IMR-90 (cell line): ENCODE measurements at regions not wholly inside any gene's neighbourhood (a gene's known extent, or its start where the extent isn't known, plus 50 kb on each side); places are given as distances from the start of the nearest gene placed in this dataset.

Experiments used
- ATAC-seq: fragments of 200-7000 bp; cut with Tn5 transposase; 2 replicates; pipeline ENCODE4 v1.9.1; 2020; ENCODE audit warnings: low read depth, mild to moderate bottlenecking, moderate library complexity
- BruUV-seq: library from RNA; stranded (reverse); fragments of 400-500 nt; replicated peaks from 2 replicates; lab custom pipeline; 2021; lab: Mats Ljungman, UMichigan
- CTCF ChIA-PET: fragments of 300-600 bp; formaldehyde crosslinking; extraction: SDS; loops from one replicate; lab custom pipeline; 2021; ENCODE audit warnings: antibody characterized with exemption; lab: Yijun Ruan, JAX
- POLR2A ChIA-PET: fragments of 300-600 bp; sonication (Branson Sonifier 250); formaldehyde crosslinking; loops from one replicate; lab custom pipeline; 2022; ENCODE audit warnings: antibody characterized with exemption; ENCODE audit not compliant: unreplicated experiment; lab: Charles Lee
- DNase-seq: peaks from one replicate; pipeline ENCODE4 v3.0.0; 2013
- H2AFZ ChIP-seq: replicated peaks from 2 replicates; pipeline ENCODE3; 2013; ENCODE audit warnings: low read length, mild to moderate bottlenecking; ENCODE audit not compliant: poor library complexity
- H2AK5ac ChIP-seq: 2 replicates; pipeline ENCODE4 v1.6.1; 2013; ENCODE audit warnings: low read depth, low read length, inconsistent platforms
- H2AK9ac ChIP-seq: replicated peaks from 2 replicates; pipeline ENCODE3; 2013; ENCODE audit warnings: mild to moderate bottlenecking, low read depth, low read length, moderate library complexity; ENCODE audit not compliant: poor library complexity
- H2BK120ac ChIP-seq: 2 replicates; pipeline ENCODE4 v1.6.1; 2013; ENCODE audit warnings: low read depth, low read length, inconsistent platforms
- H2BK15ac ChIP-seq: 3 replicates; pipeline ENCODE4 v1.6.1; 2013; ENCODE audit warnings: low read depth, low read length, inconsistent platforms
- H2BK20ac ChIP-seq: 2 replicates; pipeline ENCODE4 v1.6.1; 2013; ENCODE audit warnings: low read depth, mild to moderate bottlenecking, inconsistent platforms, low read length, moderate library complexity
- H2BK5ac ChIP-seq: 2 replicates; pipeline ENCODE4 v1.6.1; 2013; ENCODE audit warnings: mild to moderate bottlenecking, low read depth, low read length, inconsistent platforms; ENCODE audit not compliant: poor library complexity, severe bottlenecking
- H3K14ac ChIP-seq: replicated peaks from 2 replicates; pipeline ENCODE4 v1.6.1; 2013; ENCODE audit warnings: low read depth, low read length, inconsistent platforms
- H3K18ac ChIP-seq: 2 replicates; pipeline ENCODE4 v1.6.1; 2013; ENCODE audit warnings: low read depth, low read length, control low read depth
- H3K23ac ChIP-seq: 2 replicates; pipeline ENCODE4 v1.6.1; 2013; ENCODE audit warnings: low read depth, low read length, inconsistent platforms
- H3K27ac ChIP-seq: 2 replicates; pipeline ENCODE4 v1.5.1; 2013; ENCODE audit warnings: mild to moderate bottlenecking, control low read depth, low read length; ENCODE audit not compliant: insufficient read depth
- H3K27me3 ChIP-seq: 2 replicates; pipeline ENCODE4 v1.6.1; 2013; ENCODE audit warnings: low read length; ENCODE audit not compliant: control insufficient read depth, insufficient read depth
- H3K36me3 ChIP-seq: 2 replicates; pipeline ENCODE4 v1.6.1; 2013; ENCODE audit warnings: low read length, mixed read lengths; ENCODE audit not compliant: control insufficient read depth, insufficient read depth
- H3K4ac ChIP-seq: 2 replicates; pipeline ENCODE4 v1.6.1; 2013; ENCODE audit warnings: low read depth, low read length, inconsistent platforms
- H3K4me1 ChIP-seq: 2 replicates; pipeline ENCODE4 v1.6.1; 2013; ENCODE audit warnings: low read length, mixed read lengths; ENCODE audit not compliant: control insufficient read depth, insufficient read depth
- H3K4me2 ChIP-seq: 2 replicates; pipeline ENCODE4 v1.6.1; 2013; ENCODE audit warnings: low read depth, mild to moderate bottlenecking, control low read depth, low read length, moderate library complexity
- H3K4me3 ChIP-seq: 2 replicates; pipeline ENCODE4 v1.5.1; 2013; ENCODE audit warnings: low read depth, mild to moderate bottlenecking, control low read depth, low read length, moderate library complexity; ENCODE audit not compliant: insufficient read depth
- H3K56ac ChIP-seq: 2 replicates; pipeline ENCODE4 v1.6.1; 2013; ENCODE audit warnings: low read length, inconsistent platforms; ENCODE audit not compliant: insufficient read depth; ENCODE audit errors: extremely low read depth
- H3K79me1 ChIP-seq, 2 experiments: 2 replicates each; pipeline ENCODE4 v1.6.1; 2013; ENCODE audit warnings: low read length in 2 of 2, inconsistent platforms in 1 of 2, low read depth in 1 of 2
- H3K9ac ChIP-seq: 2 replicates; pipeline ENCODE4 v1.6.1; 2013; ENCODE audit warnings: low read depth, low read length, control low read depth
- H3K9me1 ChIP-seq: 2 replicates; pipeline ENCODE4 v1.6.1; 2013; ENCODE audit warnings: low read length, inconsistent platforms; ENCODE audit not compliant: insufficient read depth
- H3K9me3 ChIP-seq: 2 replicates; pipeline ENCODE4 v1.6.1; 2013; ENCODE audit warnings: low read length; ENCODE audit not compliant: control insufficient read depth, insufficient read depth
- H4K20me1 ChIP-seq: 2 replicates; pipeline ENCODE4 v1.6.1; 2013; ENCODE audit warnings: low read length, inconsistent platforms; ENCODE audit not compliant: insufficient read depth
- H4K5ac ChIP-seq: 2 replicates; pipeline ENCODE4 v1.6.1; 2013; ENCODE audit warnings: mild to moderate bottlenecking, low read depth, low read length, control low read depth
- H4K8ac ChIP-seq, 2 experiments: 2 replicates each; pipeline ENCODE4 v1.6.1; 2013; ENCODE audit warnings: low read depth in 2 of 2, low read length in 2 of 2, control low read depth in 1 of 2, inconsistent platforms in 1 of 2
- H4K91ac ChIP-seq: 2 replicates; pipeline ENCODE4 v1.6.1; 2013; ENCODE audit warnings: low read depth, low read length, inconsistent platforms; ENCODE audit not compliant: insufficient read depth
- BHLHE40 ChIP-seq: fragments of 150-350 bp; IDR thresholded peaks from 2 replicates; pipeline ENCODE4 v1.6.1; 2016; ENCODE audit warnings: mild to moderate bottlenecking, low read depth, low read length
- CEBPB ChIP-seq: IDR thresholded peaks from 2 replicates; pipeline ENCODE4 v1.6.1; 2012; ENCODE audit warnings: low read depth, low read length, improper control_type of control experiment
- CHD1 ChIP-seq: IDR thresholded peaks from 2 replicates; pipeline ENCODE4 v1.6.1; 2012; ENCODE audit warnings: low read depth, low read length, improper control_type of control experiment
- FOS ChIP-seq: fragments of 150-350 bp; IDR thresholded peaks from 2 replicates; pipeline ENCODE4 v1.6.1; 2016; ENCODE audit warnings: low read depth, low read length
- MAFK ChIP-seq: IDR thresholded peaks from 2 replicates; pipeline ENCODE4 v1.6.1; 2012; ENCODE audit warnings: low read depth, low read length, improper control_type of control experiment
- MAZ ChIP-seq: IDR thresholded peaks from 2 replicates; pipeline ENCODE4 v1.6.1; 2012; ENCODE audit warnings: low read depth, mild to moderate bottlenecking, low read length, improper control_type of control experiment, moderate library complexity, borderline replicate concordance
- MXI1 ChIP-seq: IDR thresholded peaks from 2 replicates; pipeline ENCODE4 v1.6.1; 2012; ENCODE audit warnings: low read depth, mild to moderate bottlenecking, low read length, moderate library complexity, borderline replicate concordance
- NFE2L2 ChIP-seq: fragments of 150-350 bp; IDR thresholded peaks from 2 replicates; pipeline ENCODE4 v1.6.1; 2016; ENCODE audit warnings: low read depth, mild to moderate bottlenecking, low read length
- POLR2A ChIP-seq: IDR thresholded peaks from 2 replicates; pipeline ENCODE4 v1.6.1; 2012; ENCODE audit warnings: mild to moderate bottlenecking, low read depth, low read length
- RAD21 ChIP-seq: IDR thresholded peaks from 2 replicates; pipeline ENCODE4 v1.6.1; 2012; ENCODE audit warnings: low read length, improper control_type of control experiment
- RCOR1 ChIP-seq: IDR thresholded peaks from 2 replicates; pipeline ENCODE4 v1.6.1; 2012; ENCODE audit warnings: mild to moderate bottlenecking, low read length, improper control_type of control experiment; ENCODE audit not compliant: insufficient replicate concordance
- RFX5 ChIP-seq: IDR thresholded peaks from 2 replicates; pipeline ENCODE4 v1.8.0; 2012; ENCODE audit warnings: low read depth, mild to moderate bottlenecking, low read length, moderate library complexity
- SMC3 ChIP-seq: fragments of 150-350 bp; IDR thresholded peaks from 2 replicates; pipeline ENCODE4 v1.6.1; 2016; ENCODE audit warnings: low read depth, mild to moderate bottlenecking, antibody characterized with exemption, low read length, moderate library complexity
- WGBS, 2 experiments: methylation state at CpG; one replicate each; pipeline versions ENCODE4 v1.1.5 to v1.1.7; 2013; ENCODE audit warnings: missing lambda C conversion rate in 2 of 2; ENCODE audit not compliant: insufficient read length in 1 of 2; ENCODE audit errors: extremely low coverage in 2 of 2; 5-methylcytosine and 5-hydroxymethylcytosine counted together
- dilution Hi-C: fragments of 300-500 bp; cut with HindIII; formaldehyde crosslinking; loops from one replicate; pipeline ENCODE4 v1.14.3; 2018; ENCODE audit warnings: low sequenced_read_pairs; ENCODE audit not compliant: unreplicated experiment
- in situ Hi-C: fragments of 300-500 bp; cut with MboI; formaldehyde crosslinking; loops from 3 replicates; pipeline ENCODE4 v1.14.3; 2019; ENCODE audit warnings: low sequenced_read_pairs, inconsistent platforms, mixed read lengths
- intact Hi-C: fragments of 100-400 bp; cut with micrococcal nuclease; formaldehyde crosslinking; loops from 2 replicates; pipeline ENCODE4 v1.10.0; 2022
- TF ChIP-seq, protein P1 (sequence below): fragments of 150-350 bp; IDR thresholded peaks from 2 replicates; pipeline ENCODE4 v1.6.1; 2016; ENCODE audit warnings: low read depth, mild to moderate bottlenecking, low read length, moderate library complexity, borderline replicate concordance
- TF ChIP-seq, protein P2 (sequence below): fragments of 150-350 bp; IDR thresholded peaks from 2 replicates; pipeline ENCODE4 v1.6.1; 2017; ENCODE audit warnings: mild to moderate bottlenecking, antibody characterized with exemption, low read length, low read depth
- TF ChIP-seq, protein P3 (sequence below): conservative IDR thresholded peaks from 2 replicates; pipeline ENCODE4 v1.5.1; 2012; ENCODE audit warnings: mild to moderate bottlenecking, low read depth, low read length, improper control_type of control experiment

DNA sequence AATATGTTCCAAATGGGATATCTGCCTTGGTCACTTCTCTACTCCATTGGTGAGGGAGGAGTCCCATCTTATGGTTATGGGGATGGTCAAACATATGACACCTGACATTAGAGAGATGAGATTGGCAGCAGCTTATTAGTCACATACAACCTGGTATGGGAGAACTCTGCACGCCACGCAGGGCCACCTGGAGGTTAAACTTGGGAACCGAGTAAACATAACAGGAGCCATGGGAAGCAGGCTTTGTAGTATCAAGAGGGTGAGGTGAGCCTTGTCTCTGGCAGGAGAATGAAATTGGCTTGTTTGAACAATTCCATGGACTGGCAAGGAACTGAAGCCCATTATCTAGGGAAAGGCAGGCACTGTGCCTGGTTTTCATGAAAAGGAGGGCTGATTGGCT, 238.7 kb upstream of the ELAC2 start:
- Histone ChIP-seq H4K91ac (no peak overlapping the region), H4K20me1 (no peaks in the 10 kb centered on the region), H3K4me2 (no peak overlapping the region), H3K4me1 (no peaks in the 10 kb centered on the region), H3K56ac (no peak overlapping the region), H3K4ac (no peak overlapping the region), H4K8ac (no peak overlapping the region), H3K9ac (no peak overlapping the region), H2BK120ac (no peak overlapping the region), H3K14ac (no peak overlapping the region), H3K23ac (no peak overlapping the region), H3K79me1 (no peaks in the 10 kb centered on the region), H3K36me3 (no peaks in the 10 kb centered on the region), H3K9me3 (no peaks in the 10 kb centered on the region), H3K4me3 (no peak overlapping the region), H2BK20ac (no peak overlapping the region), H2BK15ac (no peak overlapping the region), H2AK5ac (no peak overlapping the region), H2BK5ac (no peak overlapping the region), H3K27me3 (peaks cover 2% of the 10 kb centered on the region; the same call in 1 of the 2 replicates), H3K27ac (no peak overlapping the region), H2AFZ (no peak overlapping the region), H3K18ac (no peak overlapping the region), H2AK9ac (no peak overlapping the region), H3K9me1 (no peaks in the 10 kb centered on the region), H4K5ac (no peak overlapping the region)
- dilution Hi-C loops = no loop called here
- BruUV-seq = no TSS peak
- WGBS, 2 experiments = no CpG with 5 or more reads among the region's 3 CpGs
- TF ChIP-seq FOS = no peak
- no peak for TF ChIP-seq MAFK
- no peak for TF ChIP-seq SMC3
- TF ChIP-seq MAZ = no peak
- no peak for TF ChIP-seq BHLHE40
- no peak for TF ChIP-seq RFX5
- no peak for TF ChIP-seq NFE2L2
- TF ChIP-seq, protein P1, sequence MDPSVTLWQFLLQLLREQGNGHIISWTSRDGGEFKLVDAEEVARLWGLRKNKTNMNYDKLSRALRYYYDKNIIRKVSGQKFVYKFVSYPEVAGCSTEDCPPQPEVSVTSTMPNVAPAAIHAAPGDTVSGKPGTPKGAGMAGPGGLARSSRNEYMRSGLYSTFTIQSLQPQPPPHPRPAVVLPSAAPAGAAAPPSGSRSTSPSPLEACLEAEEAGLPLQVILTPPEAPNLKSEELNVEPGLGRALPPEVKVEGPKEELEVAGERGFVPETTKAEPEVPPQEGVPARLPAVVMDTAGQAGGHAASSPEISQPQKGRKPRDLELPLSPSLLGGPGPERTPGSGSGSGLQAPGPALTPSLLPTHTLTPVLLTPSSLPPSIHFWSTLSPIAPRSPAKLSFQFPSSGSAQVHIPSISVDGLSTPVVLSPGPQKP = no peak
- TF ChIP-seq, protein P2, sequence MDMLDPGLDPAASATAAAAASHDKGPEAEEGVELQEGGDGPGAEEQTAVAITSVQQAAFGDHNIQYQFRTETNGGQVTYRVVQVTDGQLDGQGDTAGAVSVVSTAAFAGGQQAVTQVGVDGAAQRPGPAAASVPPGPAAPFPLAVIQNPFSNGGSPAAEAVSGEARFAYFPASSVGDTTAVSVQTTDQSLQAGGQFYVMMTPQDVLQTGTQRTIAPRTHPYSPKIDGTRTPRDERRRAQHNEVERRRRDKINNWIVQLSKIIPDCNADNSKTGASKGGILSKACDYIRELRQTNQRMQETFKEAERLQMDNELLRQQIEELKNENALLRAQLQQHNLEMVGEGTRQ = no peak
- TF ChIP-seq CHD1 = no peak
- TF ChIP-seq RCOR1 = no peak
- no peak for TF ChIP-seq POLR2A
- no peak for TF ChIP-seq CEBPB
- no peak for TF ChIP-seq MXI1
- TF ChIP-seq, protein P3, sequence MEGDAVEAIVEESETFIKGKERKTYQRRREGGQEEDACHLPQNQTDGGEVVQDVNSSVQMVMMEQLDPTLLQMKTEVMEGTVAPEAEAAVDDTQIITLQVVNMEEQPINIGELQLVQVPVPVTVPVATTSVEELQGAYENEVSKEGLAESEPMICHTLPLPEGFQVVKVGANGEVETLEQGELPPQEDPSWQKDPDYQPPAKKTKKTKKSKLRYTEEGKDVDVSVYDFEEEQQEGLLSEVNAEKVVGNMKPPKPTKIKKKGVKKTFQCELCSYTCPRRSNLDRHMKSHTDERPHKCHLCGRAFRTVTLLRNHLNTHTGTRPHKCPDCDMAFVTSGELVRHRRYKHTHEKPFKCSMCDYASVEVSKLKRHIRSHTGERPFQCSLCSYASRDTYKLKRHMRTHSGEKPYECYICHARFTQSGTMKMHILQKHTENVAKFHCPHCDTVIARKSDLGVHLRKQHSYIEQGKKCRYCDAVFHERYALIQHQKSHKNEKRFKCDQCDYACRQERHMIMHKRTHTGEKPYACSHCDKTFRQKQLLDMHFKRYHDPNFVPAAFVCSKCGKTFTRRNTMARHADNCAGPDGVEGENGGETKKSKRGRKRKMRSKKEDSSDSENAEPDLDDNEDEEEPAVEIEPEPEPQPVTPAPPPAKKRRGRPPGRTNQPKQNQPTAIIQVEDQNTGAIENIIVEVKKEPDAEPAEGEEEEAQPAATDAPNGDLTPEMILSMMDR = no peak
- no peak for TF ChIP-seq RAD21
- POLR2A ChIA-PET = no interaction called here
- CTCF ChIA-PET = no interaction called here
- no peak for ATAC-seq
- in situ Hi-C loops = no loop called here
- DNase-seq = no peak
- intact Hi-C loops = no loop called here
